Vagina (tissue), 2 donors: ENCODE measurements at regions not wholly inside any gene's neighbourhood (a gene's known extent, or its start where the extent isn't known, plus 50 kb on each side); places are given as distances from the start of the nearest gene placed in this dataset.

Experiments
- CTCF ChIP-seq, 3 experiments: fragments of 450-650 bp in 2 of 3; fragments of 200-600 bp in 1 of 3; sonication (generic) in 1 of 3; IDR thresholded peaks; one replicate each; pipeline ENCODE4 v1.5.1; 2017 to 2019; ENCODE audit warnings: antibody characterized with exemption in 3 of 3, mild to moderate bottlenecking in 2 of 3, moderate library complexity in 2 of 3
- POLR2A ChIP-seq, 2 donors: fragments of 450-650 bp; IDR thresholded peaks; one replicate each; pipeline ENCODE4 v1.6.1; 2017; ENCODE audit warnings: antibody characterized with exemption in 2 of 2, mild to moderate bottlenecking in 2 of 2, moderate library complexity in 2 of 2

- no peak for TF ChIP-seq POLR2A (IDR thresholded peaks at IDR 0.05)
- TF ChIP-seq CTCF (IDR thresholded peaks at IDR 0.05) = no peak
Measured at GRCh38 chr9:32292611-32293010, 91.8 kb upstream of the ACO1 start.
